Loucy (cell line): ENCODE measurements at regions not wholly inside any gene's neighbourhood (a gene's known extent, or its start where the extent isn't known, plus 50 kb on each side); places are given as distances from the start of the nearest gene placed in this dataset.

Source experiments
- EZH2phosphoT487 ChIP-seq: fragments of 200-600 bp; IDR thresholded peaks from 2 replicates; pipeline ENCODE4 v1.6.1; 2018; ENCODE audit warnings: antibody characterized with exemption, mild to moderate bottlenecking, moderate library complexity, borderline replicate concordance
- TF ChIP-seq, protein P1 (sequence below): fragments of 200-600 bp; sonication (generic); conservative IDR thresholded peaks from 2 replicates; pipeline ENCODE4 v1.5.1; 2014; ENCODE audit warnings: mild to moderate bottlenecking, antibody characterized with exemption, low read length

DNA sequence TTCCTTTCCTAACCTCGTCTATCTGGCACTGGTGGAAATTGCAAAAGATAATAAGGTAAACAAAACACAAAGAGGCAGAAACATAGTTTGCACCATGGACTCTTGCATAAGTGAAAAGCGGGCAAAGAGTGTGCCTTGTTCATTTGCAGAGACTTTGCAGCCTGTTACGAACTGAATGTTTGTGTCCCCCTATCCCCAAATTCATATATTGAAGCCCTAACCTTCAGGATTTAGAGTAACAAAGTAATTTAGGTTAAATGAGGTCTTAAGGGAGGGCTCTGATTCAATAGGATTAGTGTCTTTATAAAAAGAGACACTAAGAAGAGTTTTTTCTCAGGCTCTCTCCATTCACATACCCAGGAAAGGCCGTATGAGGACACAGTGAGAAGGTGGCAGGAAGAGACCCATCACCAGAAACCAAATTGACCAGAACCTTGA lies 52.1 kb upstream of the FAM169A start:
- TF ChIP-seq, protein P1, sequence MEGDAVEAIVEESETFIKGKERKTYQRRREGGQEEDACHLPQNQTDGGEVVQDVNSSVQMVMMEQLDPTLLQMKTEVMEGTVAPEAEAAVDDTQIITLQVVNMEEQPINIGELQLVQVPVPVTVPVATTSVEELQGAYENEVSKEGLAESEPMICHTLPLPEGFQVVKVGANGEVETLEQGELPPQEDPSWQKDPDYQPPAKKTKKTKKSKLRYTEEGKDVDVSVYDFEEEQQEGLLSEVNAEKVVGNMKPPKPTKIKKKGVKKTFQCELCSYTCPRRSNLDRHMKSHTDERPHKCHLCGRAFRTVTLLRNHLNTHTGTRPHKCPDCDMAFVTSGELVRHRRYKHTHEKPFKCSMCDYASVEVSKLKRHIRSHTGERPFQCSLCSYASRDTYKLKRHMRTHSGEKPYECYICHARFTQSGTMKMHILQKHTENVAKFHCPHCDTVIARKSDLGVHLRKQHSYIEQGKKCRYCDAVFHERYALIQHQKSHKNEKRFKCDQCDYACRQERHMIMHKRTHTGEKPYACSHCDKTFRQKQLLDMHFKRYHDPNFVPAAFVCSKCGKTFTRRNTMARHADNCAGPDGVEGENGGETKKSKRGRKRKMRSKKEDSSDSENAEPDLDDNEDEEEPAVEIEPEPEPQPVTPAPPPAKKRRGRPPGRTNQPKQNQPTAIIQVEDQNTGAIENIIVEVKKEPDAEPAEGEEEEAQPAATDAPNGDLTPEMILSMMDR = no peak
- no peak for TF ChIP-seq EZH2phosphoT487
